ENCODE measurements at regions not wholly inside any gene's neighbourhood (a gene's known extent, or its start where the extent isn't known, plus 50 kb on each side); places are given as distances from the start of the nearest gene placed in this dataset.

GRCh38 chr11:116182356-116182966 is 590.3 kb downstream of the BUD13 start:
- intact Hi-C loops (cut with DNase I), result no loop called here
- DNase-seq (ENCODE audit: low spot score) (no peak), ATAC-seq (no peak)

- ATAC-seq (no peak), DNase-seq (ENCODE audit: low spot score) (no peak)
- intact Hi-C loops (cut with DNase I), result no loop called here
Observed at GRCh38 chr11:116180806-116181600, 591.8 kb downstream of the BUD13 start.

- DNase-seq (ENCODE audit: low spot score), result no peak
- ATAC-seq, result no peak
- intact Hi-C loops (cut with DNase I), result no loop called here
Observed at GRCh38 chr11:116179401-116179800, 593.4 kb downstream of the BUD13 start.

- ATAC-seq, result no peak
- DNase-seq (ENCODE audit: low spot score), result no peak
- intact Hi-C loops (cut with DNase I), result no loop called here
Observed at GRCh38 chr11:116177521-116178210, 595.1 kb downstream of the BUD13 start.

GRCh38 chr11:116176484-116177005 is 596.2 kb downstream of the BUD13 start:
- ATAC-seq, result no peak
- intact Hi-C loops (cut with DNase I), result no loop called here
- DNase-seq (ENCODE audit: low spot score), result no peak

- ATAC-seq (no peak), DNase-seq (ENCODE audit: low spot score) (no peak)
- intact Hi-C loops (cut with DNase I), result no loop called here
Observed at GRCh38 chr11:116175707-116176106, 597.1 kb downstream of the BUD13 start.

GRCh38 chr11:116173941-116174911 is 598.6 kb downstream of the BUD13 start:
- intact Hi-C loops (cut with DNase I), result no loop called here
- ATAC-seq (no peak), DNase-seq (ENCODE audit: low spot score) (no peak)

- intact Hi-C loops (cut with DNase I), result no loop called here
- DNase-seq (ENCODE audit: low spot score) (no peak), ATAC-seq (no peak)
Observed at GRCh38 chr11:116173506-116173905, 599.3 kb downstream of the BUD13 start.

GRCh38 chr11:116172851-116173250 is 599.9 kb downstream of the BUD13 start:
- ATAC-seq (no peak), DNase-seq (ENCODE audit: low spot score) (no peak)
- intact Hi-C loops (cut with DNase I), result no loop called here

- intact Hi-C loops (cut with DNase I), result no loop called here
- DNase-seq (ENCODE audit: low spot score), result no peak
- no peak for ATAC-seq
Observed at GRCh38 chr11:116172156-116172555, 600.6 kb downstream of the BUD13 start.

- intact Hi-C loops (cut with DNase I), result no loop called here
- no peak for DNase-seq (ENCODE audit: low spot score)
- ATAC-seq, result no peak
Observed at GRCh38 chr11:116171271-116172140, 601.3 kb downstream of the BUD13 start.

GRCh38 chr11:116170526-116171120 is 602.2 kb downstream of the BUD13 start:
- ATAC-seq, result no peak

GRCh38 chr11:116169776-116170175 is 603.0 kb downstream of the BUD13 start:
- DNase-seq (ENCODE audit: low spot score), result no peak
- intact Hi-C loops (cut with DNase I), result no loop called here
- no peak for ATAC-seq

More at GRCh38 chr11:116170526-116171120, 602.2 kb downstream of the BUD13 start:
- no peak for DNase-seq (ENCODE audit: low spot score)
- intact Hi-C loops (cut with DNase I), result no loop called here

GRCh38 chr11:116168459-116168787 is 604.4 kb downstream of the BUD13 start:
- intact Hi-C loops (cut with DNase I), result no loop called here
- no peak for ATAC-seq
- no peak for DNase-seq (ENCODE audit: low spot score)

- intact Hi-C loops (cut with DNase I), result no loop called here
- ATAC-seq (no peak), DNase-seq (ENCODE audit: low spot score) (no peak)
Observed at GRCh38 chr11:116167706-116168458, 604.9 kb downstream of the BUD13 start.

- intact Hi-C loops (cut with DNase I), result no loop called here
- DNase-seq (ENCODE audit: low spot score), result no peak
- no peak for ATAC-seq
Observed at GRCh38 chr11:116166573-116167465, 606.0 kb downstream of the BUD13 start.

All from sciatic nerve (tissue), 2 donors.